Suppressor macrophage treated with lipopolysaccharide for 1 hour (primary cell): ENCODE measurements at regions not wholly inside any gene's neighbourhood (a gene's known extent, or its start where the extent isn't known, plus 50 kb on each side); places are given as distances from the start of the nearest gene placed in this dataset.
A peak's percentile ranks its signal among the peaks of the same experiment; 100 is the strongest.
"Not testable (repeated sequence)": the region's sequence is repeated elsewhere in the genome, so short reads cannot be mapped to it uniquely, and the experiment has no call there.

ENCODE experiments used
- DNase-seq, 3 donors: peaks; one replicate each; pipeline ENCODE4 v3.0.0-alpha.2; 2020 to 2022

DNA sequence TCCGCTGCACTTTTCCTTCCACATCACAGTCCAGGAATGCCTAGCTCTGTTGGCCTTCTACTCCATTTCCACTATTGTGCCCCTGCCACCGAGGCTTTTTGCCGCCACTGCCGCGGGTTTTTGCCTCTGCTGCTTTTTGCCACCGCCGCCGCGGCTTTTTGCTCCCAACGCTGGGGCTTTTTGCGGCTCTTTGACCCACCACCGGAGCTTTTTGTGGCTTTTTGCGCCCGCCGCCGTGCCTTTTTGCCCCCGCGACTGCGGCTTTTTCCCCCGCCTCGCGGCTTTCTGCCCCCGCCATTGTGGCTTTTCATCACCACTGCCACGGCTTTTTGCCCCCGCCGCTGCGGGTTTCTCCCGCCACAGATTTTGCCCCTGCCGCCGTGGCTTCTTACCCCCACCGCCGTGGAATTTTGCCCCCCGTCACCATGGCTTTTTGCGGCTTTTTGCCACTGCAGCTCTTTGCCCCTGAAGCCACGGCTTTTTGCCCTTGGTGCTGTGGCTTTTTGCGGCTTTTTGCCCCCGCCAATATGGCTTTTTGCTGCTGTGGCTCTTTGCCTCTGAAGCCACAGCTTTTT lies 2798.7 kb upstream of the TEKT4 start:
- peak in 1 of 3 donors; percentile 12 for DNase-seq

DNA sequence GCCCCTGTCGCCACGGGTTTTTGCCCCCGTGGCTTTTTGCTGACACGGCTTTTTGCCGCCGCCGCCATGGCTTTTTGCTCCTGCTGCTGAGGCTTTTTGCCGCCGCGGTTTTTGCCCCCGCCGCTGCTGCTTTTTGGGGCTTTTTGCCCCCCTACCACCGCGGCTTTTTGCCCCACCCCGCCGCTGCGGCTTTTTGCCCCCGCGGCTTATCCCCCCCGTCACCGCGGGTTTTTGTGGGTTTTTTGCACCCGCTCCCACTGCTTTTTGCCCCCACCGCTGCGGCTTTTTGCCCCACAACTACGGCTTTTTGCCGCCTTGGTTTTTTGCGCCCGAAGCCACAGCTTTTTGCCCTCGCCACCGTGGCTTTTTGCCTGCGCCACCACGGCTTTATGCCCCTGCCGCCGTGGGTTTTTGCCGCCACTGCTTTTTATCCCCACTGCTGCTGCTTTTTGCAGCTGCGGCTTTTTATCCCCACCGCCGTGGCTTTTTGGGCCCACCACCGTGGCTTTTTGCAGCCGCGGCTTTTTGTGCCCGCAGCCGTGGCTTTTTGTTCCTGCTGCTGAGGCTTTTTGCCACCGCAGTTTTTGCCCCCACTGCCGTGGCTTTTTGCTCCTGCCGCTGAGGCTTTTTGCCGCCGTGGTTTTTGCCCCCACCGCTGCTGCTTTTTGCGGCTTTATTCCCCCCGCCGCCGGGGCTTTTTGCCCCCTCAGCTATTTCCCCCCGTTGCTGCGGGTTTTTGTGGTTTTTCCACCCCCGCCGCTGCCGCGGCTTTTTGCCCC lies 2798.0 kb upstream of the TEKT4 start:
- no peak for DNase-seq

DNA sequence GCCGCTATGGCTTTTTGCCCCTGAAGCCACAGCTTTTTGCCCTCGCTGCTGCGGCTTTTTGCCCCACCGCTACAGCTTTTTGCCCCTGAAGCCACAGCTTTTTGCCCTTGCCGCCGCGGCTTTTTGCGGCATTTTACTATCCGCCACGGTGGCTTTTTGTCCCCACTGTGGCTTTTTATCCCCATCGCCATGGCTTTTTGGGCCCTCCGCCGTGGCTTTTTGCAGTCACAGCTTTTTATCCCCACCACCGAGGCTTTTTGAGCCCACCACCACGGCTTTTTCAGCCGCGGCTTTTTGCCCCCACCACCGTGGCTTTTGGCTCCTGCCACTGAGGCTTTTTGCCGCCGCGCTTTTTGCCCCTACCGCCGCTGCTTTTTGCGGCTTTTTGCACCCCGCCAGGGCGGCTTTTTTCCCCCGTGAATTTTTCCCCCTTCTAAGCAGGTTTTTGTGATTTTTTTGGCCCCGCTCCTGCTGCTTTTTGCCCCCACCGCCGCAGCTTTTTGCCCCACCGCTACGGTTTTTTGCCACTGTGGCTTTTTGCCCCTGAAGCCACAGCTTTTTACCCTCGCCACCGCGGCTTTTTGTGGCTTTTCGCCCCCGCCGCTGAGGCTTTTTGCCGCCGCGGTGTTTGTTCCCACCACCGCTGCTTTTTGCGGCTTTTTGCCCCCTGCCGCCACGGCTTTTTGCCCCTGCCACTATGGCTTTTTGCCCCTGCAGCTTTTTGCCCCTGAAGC lies 2797.2 kb upstream of the TEKT4 start:
- no peak for DNase-seq

DNA sequence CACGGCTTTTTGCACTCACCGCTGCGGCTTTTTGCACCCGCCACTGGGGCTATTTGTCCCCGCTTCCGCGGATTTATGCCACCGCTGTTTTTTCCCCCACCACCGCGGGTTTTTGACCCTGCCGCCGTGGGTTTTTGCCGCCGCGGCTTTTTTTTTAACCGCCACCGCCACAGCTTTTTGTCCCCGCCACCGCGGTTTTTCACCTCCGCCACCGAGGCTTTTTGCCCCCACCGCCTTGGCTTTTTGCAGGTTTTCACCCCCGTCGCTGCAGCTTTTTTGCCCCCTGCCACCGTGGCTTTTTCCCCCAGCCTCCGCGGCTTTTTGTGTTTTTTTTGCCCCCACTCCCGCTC lies 2796.7 kb upstream of the TEKT4 start:
- DNase-seq, result no peak

DNA sequence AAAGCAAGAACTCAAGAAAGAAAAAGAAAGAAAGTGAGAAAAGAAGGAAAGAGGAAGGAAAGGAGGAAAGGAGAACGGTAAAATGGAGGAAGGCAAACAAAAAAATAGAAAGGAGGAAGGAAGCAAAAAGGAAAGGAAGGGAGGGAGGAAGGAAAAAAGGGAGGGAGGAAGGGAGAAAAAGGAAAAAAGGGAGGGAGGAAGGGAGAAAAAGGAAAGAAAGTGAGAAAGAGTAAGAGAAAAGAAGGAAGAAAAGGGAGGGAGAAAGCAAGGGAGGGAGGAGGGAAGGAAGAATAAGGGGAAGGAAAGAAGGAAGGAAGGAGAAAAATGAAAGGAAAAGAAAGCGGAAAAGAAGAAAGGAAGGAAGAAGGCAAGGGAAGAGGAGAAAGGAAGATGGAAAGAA lies 2795.9 kb upstream of the TEKT4 start:
- DNase-seq, result not testable (repeated sequence)
